ENCODE measurements at regions not wholly inside any gene's neighbourhood (a gene's known extent, or its start where the extent isn't known, plus 50 kb on each side); places are given as distances from the start of the nearest gene placed in this dataset.
A peak's percentile ranks its signal among the peaks of the same experiment; 100 is the strongest.

DNA sequence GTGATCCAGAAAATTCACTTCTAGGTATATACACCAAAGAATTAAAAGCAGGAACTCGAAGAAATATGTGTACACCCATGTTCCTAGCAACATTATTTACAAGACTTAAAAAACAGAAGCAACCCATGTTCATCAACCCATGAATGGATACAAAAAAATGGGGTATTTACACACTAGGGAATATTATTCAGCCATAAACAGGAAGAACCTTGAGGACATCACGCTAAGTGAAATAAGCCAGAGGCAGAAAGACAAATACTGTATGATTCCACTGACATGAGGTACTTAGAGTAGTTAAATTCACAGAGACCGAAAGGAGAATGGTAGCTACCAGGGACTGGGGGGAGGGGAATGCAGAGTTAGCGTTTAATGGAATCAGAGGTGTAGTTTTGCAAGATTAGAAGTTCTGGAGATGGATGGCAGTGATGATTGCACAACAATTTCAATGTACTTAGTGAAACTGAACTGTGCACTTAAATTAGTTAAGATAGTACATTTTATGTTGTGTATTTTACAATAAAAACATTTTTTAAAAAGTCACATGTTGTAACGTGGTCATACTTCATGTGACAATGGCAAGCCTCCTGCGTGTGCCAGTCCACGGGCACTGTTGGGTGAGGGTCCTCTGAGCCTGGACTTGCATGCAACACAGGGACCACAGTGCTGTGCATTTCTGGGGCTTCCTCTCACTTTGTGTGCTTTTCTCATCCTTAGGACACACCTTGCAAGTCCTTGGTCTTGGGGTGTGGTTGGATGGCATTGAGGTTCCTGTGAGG, 206.1 kb upstream of the HDAC4 start:
- Histone ChIP-seq H4K20me1 (replicated peaks; ENCODE audit: insufficient read depth) (no peaks in the 10 kb centered on the region), H3K4me3 (no peak overlapping the region), H3K4me2 (no peak overlapping the region), H3F3A (replicated peaks; ENCODE audit: low read depth) (no peaks in the 10 kb centered on the region), H3K9me2 (ENCODE audit: insufficient read depth) (peaks cover 5% of the 10 kb centered on the region; the same call in 1 of the 2 replicates), H3K4me1 (ENCODE audit: insufficient read depth) (no peaks in the 10 kb centered on the region; the same call in 1 of the 2 replicates), H2AFZ (peak overlapping the region; percentile 63; the same call in 1 of the 2 replicates), H3K27me3 (ENCODE audit: insufficient read depth) (no peaks in the 10 kb centered on the region), H3K36me3 (ENCODE audit: insufficient read depth) (no peaks in the 10 kb centered on the region), H3K79me2 (replicated peaks; ENCODE audit: insufficient read depth) (no peaks in the 10 kb centered on the region), H3K27ac (ENCODE audit: low read depth) (no peak overlapping the region)
- H3K27ac Mint-ChIP-seq = no peak overlapping the region
- H3K27me3 Mint-ChIP-seq (ENCODE audit: insufficient read depth, low read depth, poor library complexity) = peaks cover 3% of the 10 kb centered on the region
- DNase-seq (ENCODE audit: low spot score) (no peak), ATAC-seq (no peak)
- H3K4me3 Mint-ChIP-seq = no peak overlapping the region
- no peaks in the 10 kb centered on the region; the same call in 1 of the 3 replicates for H3K9me3 Mint-ChIP-seq
- no peaks in the 10 kb centered on the region for H3K36me3 Mint-ChIP-seq (ENCODE audit: low read depth)
- peaks cover 6% of the 10 kb centered on the region; the same call in 2 of the 3 replicates for H3K4me1 Mint-ChIP-seq
- no peak for TF ChIP-seq ETS1 (IDR thresholded peaks at IDR 0.05)

DNA sequence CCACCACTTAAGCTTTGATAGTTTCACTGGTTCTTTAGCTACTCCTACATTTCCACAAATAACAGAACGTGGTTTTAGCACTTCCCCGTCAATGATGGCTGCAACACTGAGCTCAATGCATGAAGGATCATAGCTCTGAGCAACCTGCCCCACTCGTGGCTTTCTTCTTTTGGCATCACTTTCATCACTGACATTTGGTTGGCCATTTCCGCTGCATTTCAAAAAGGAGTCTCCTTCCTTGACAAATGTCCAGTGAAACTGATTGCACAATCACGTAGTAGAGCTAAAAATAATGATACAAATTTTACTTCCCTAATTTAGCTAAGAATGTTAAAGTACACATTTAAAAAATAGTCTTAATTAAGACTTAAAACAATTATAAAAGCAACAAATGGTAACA, 205.2 kb upstream of the HDAC4 start:
- no peaks in the 10 kb centered on the region for H3K27me3 ChIP-seq (ENCODE audit: insufficient read depth)
- H3F3A ChIP-seq (replicated peaks; ENCODE audit: low read depth) = no peaks in the 10 kb centered on the region
- Mint-ChIP-seq H3K9me3 (no peaks in the 10 kb centered on the region; the same call in 1 of the 3 replicates), H3K4me1 (peaks cover 12% of the 10 kb centered on the region), H3K27ac (no peak overlapping the region), H3K36me3 (ENCODE audit: low read depth) (no peaks in the 10 kb centered on the region), H3K27me3 (ENCODE audit: insufficient read depth, low read depth, poor library complexity) (peaks cover 7% of the 10 kb centered on the region), H3K4me3 (no peak overlapping the region)
- H3K79me2 ChIP-seq (replicated peaks; ENCODE audit: insufficient read depth) = no peaks in the 10 kb centered on the region
- H3K4me3 ChIP-seq = no peak overlapping the region
- TF ChIP-seq ETS1 (IDR thresholded peaks at IDR 0.05) = no peak
- TF ChIP-seq ZNF331 (CRISPR knock-in tag; IDR thresholded peaks at IDR 0.05; ENCODE audit: low read depth) = no peak
- DNase-seq (ENCODE audit: low spot score) = no peak
- H3K27ac ChIP-seq (ENCODE audit: low read depth) = no peak overlapping the region
- H2AFZ ChIP-seq = no peak overlapping the region
- no peak for ATAC-seq
- H3K4me2 ChIP-seq = no peak overlapping the region
- no peaks in the 10 kb centered on the region; the same call in 1 of the 2 replicates for H3K4me1 ChIP-seq (ENCODE audit: insufficient read depth)
- H4K20me1 ChIP-seq (replicated peaks; ENCODE audit: insufficient read depth) = no peaks in the 10 kb centered on the region
- peaks cover 5% of the 10 kb centered on the region; the same call in 1 of the 2 replicates for H3K9me2 ChIP-seq (ENCODE audit: insufficient read depth)
- no peaks in the 10 kb centered on the region for H3K36me3 ChIP-seq (ENCODE audit: insufficient read depth)

- Histone ChIP-seq H3K4me3 (no peak overlapping the region), H3K4me1 (ENCODE audit: insufficient read depth) (no peaks in the 10 kb centered on the region; the same call in 1 of the 2 replicates), H3K27me3 (ENCODE audit: insufficient read depth) (no peaks in the 10 kb centered on the region), H3K4me2 (no peak overlapping the region), H3K9me2 (ENCODE audit: insufficient read depth) (peaks cover 5% of the 10 kb centered on the region; the same call in 1 of the 2 replicates), H3K79me2 (replicated peaks; ENCODE audit: insufficient read depth) (no peaks in the 10 kb centered on the region), H2AFZ (no peak overlapping the region), H3K36me3 (ENCODE audit: insufficient read depth) (no peaks in the 10 kb centered on the region), H4K20me1 (replicated peaks; ENCODE audit: insufficient read depth) (no peaks in the 10 kb centered on the region), H3F3A (replicated peaks; ENCODE audit: low read depth) (no peaks in the 10 kb centered on the region), H3K27ac (ENCODE audit: low read depth) (no peak overlapping the region)
- ATAC-seq (no peak), DNase-seq (ENCODE audit: low spot score) (no peak)
- Mint-ChIP-seq H3K27me3 (ENCODE audit: insufficient read depth, low read depth, poor library complexity) (peaks cover 7% of the 10 kb centered on the region), H3K4me3 (no peak overlapping the region), H3K36me3 (ENCODE audit: low read depth) (no peaks in the 10 kb centered on the region), H3K27ac (no peak overlapping the region), H3K4me1 (peaks cover 13% of the 10 kb centered on the region), H3K9me3 (no peaks in the 10 kb centered on the region; the same call in 1 of the 3 replicates)
- no peak for TF ChIP-seq ETS1 (IDR thresholded peaks at IDR 0.05)
- no peak for TF ChIP-seq POLR2AphosphoS5 (IDR thresholded peaks at IDR 0.05; ENCODE audit: low read depth)
- TF ChIP-seq NANOG (IDR thresholded peaks at IDR 0.05; ENCODE audit: borderline replicate concordance) = no peak
- no peak for TF ChIP-seq ZNF462 (CRISPR knock-in tag; IDR thresholded peaks at IDR 0.05)
Observed at GRCh38 chr2:239605409-239605808, 204.6 kb upstream of the HDAC4 start.
